ENCODE measurements at regions not wholly inside any gene's neighbourhood (a gene's known extent, or its start where the extent isn't known, plus 50 kb on each side); places are given as distances from the start of the nearest gene placed in this dataset.
"Not testable (repeated sequence)": the region's sequence is repeated elsewhere in the genome, so short reads cannot be mapped to it uniquely, and the experiment has no call there.

GRCh38 chr5:143593723-143594122, 190.2 kb upstream of the NR3C1 start:
- Histone ChIP-seq H3K9me3 (no peaks in the 10 kb centered on the region), H3K36me3 (ENCODE audit: low read depth, missing control alignments) (no peaks in the 10 kb centered on the region), H3K4me3 (no peak overlapping the region), H3K27me3 (no peaks in the 10 kb centered on the region), H3K4me1 (no peaks in the 10 kb centered on the region), H3K27ac (no peak overlapping the region)
- no peak for DNase-seq
- 89 to 91% methylated on average over 6 of the region's 6 CpGs for WGBS, 2 donors
- intact Hi-C loops (cut with DNase I; ENCODE audit: low total_unique reads) = no loop called here
- TF ChIP-seq POLR2A (IDR thresholded peaks at IDR 0.05) (no peak), CTCF (IDR thresholded peaks at IDR 0.05) (no peak)

- no peak overlapping the region for H3K27ac ChIP-seq
- no peak for DNase-seq
- 68 to 88% methylated on average over 2 to 4 of the region's 4 CpGs for WGBS, 2 donors
- H3K4me1 ChIP-seq = no peaks in the 10 kb centered on the region
- no peak overlapping the region for H3K4me3 ChIP-seq
- H3K36me3 ChIP-seq (ENCODE audit: low read depth, missing control alignments) = no peaks in the 10 kb centered on the region
- TF ChIP-seq CTCF (IDR thresholded peaks at IDR 0.05) = no peak
- no peak for TF ChIP-seq POLR2A (IDR thresholded peaks at IDR 0.05)
- intact Hi-C loops (cut with DNase I; ENCODE audit: low total_unique reads) = no loop called here
- H3K27me3 ChIP-seq = no peaks in the 10 kb centered on the region
- no peaks in the 10 kb centered on the region for H3K9me3 ChIP-seq
Observed at GRCh38 chr5:143592648-143593047, 189.2 kb upstream of the NR3C1 start.

GRCh38 chr5:143588933-143589662, 185.6 kb upstream of the NR3C1 start:
- H3K4me1 ChIP-seq = no peaks in the 10 kb centered on the region
- no peak overlapping the region for H3K4me3 ChIP-seq
- no peaks in the 10 kb centered on the region for H3K36me3 ChIP-seq (ENCODE audit: low read depth, missing control alignments)
- H3K9me3 ChIP-seq = no peaks in the 10 kb centered on the region
- DNase-seq = no peak
- TF ChIP-seq CTCF (IDR thresholded peaks at IDR 0.05) (no peak), POLR2A (IDR thresholded peaks at IDR 0.05) (no peak)
- no peak overlapping the region for H3K27ac ChIP-seq
- intact Hi-C loops (cut with DNase I; ENCODE audit: low total_unique reads) = no loop called here
- no peaks in the 10 kb centered on the region for H3K27me3 ChIP-seq
- 74 to 82% methylated on average over 7 of the region's 7 CpGs for WGBS, 2 donors

- H3K27me3 ChIP-seq; H3K4me1 ChIP-seq; DNase-seq; H3K4me3 ChIP-seq; H3K27ac ChIP-seq; intact Hi-C loops (cut with DNase I; ENCODE audit: low total_unique reads); H3K9me3 ChIP-seq; H3K36me3 ChIP-seq (ENCODE audit: low read depth, missing control alignments): not testable (repeated sequence)
- WGBS, 2 donors = 86 to 95% methylated on average over 3 of the region's 3 CpGs
Observed at GRCh38 chr5:143588121-143588520, 184.6 kb upstream of the NR3C1 start.

- no peak for DNase-seq
- intact Hi-C loops (cut with DNase I; ENCODE audit: low total_unique reads) = no loop called here
- Histone ChIP-seq H3K36me3 (ENCODE audit: low read depth, missing control alignments) (no peaks in the 10 kb centered on the region), H3K9me3 (no peaks in the 10 kb centered on the region), H3K27me3 (no peaks in the 10 kb centered on the region), H3K27ac (no peak overlapping the region), H3K4me3 (no peak overlapping the region), H3K4me1 (no peaks in the 10 kb centered on the region)
- 65 to 85% methylated on average over 1 of the region's 1 CpG for WGBS, 2 donors
- no peak for TF ChIP-seq CTCF (IDR thresholded peaks at IDR 0.05)
Observed at GRCh38 chr5:143586781-143587362, 183.4 kb upstream of the NR3C1 start.
